ENCODE measurements at regions not wholly inside any gene's neighbourhood (a gene's known extent, or its start where the extent isn't known, plus 50 kb on each side); places are given as distances from the start of the nearest gene placed in this dataset.

DNA sequence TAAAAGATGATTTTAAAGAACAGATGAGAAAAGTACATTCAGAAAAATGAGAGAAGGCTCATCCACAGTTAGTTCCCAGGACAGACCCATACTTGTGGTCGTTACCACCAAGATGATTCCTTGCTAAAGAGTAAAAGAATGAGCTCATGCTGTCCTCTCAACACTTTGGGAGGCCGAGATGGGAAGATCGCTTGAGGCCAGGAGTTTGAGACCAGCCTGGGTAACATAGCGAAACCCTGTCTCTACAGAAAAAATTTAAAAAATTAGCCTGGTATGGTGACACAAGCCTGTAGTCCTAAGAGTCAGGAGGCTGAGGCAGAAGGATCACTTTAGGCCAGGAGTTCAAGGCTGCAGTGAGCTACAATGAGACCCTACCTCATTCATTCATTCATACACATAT, 60.7 kb upstream of the CNEP1R1 start:
- no TSS peak for BruUV-seq (replicated peaks)
- Histone ChIP-seq H3K4me2 (ENCODE audit: insufficient read depth, low read length) (no peak overlapping the region), H3K9me3 (replicated peaks; ENCODE audit: control insufficient read depth, insufficient read depth, low read length) (no peaks in the 10 kb centered on the region), H3K27ac (ENCODE audit: insufficient read depth, low read depth, low read length) (no peak overlapping the region), H2AFZ (ENCODE audit: low read depth, low read length) (no peak overlapping the region), H3K4me1 (ENCODE audit: control insufficient read depth, extremely low read depth, insufficient read depth, low read length) (no peaks in the 10 kb centered on the region), H3K4me3 (replicated peaks in 1 of 3; ENCODE audit: insufficient read depth in 1 of 3, low read depth in 1 of 3, low read length in 3 of 3) (no peak overlapping the region), H3K27me3 (ENCODE audit: control insufficient read depth in 2 of 2, insufficient read depth in 2 of 2, low read length in 2 of 2) (peaks cover 0 to 2% of the 10 kb centered on the region in 2 experiments), H3K36me3 (ENCODE audit: control insufficient read depth in 2 of 2, extremely low read depth in 1 of 2, insufficient read depth in 2 of 2, low read length in 2 of 2) (no peaks in the 10 kb centered on the region), H4K20me1 (replicated peaks; ENCODE audit: control insufficient read depth, extremely low read depth, insufficient read depth, low read length) (no peaks in the 10 kb centered on the region), H3K79me2 (ENCODE audit: control insufficient read depth, insufficient read depth, low read length) (no peaks in the 10 kb centered on the region), H3K9me1 (replicated peaks; ENCODE audit: control insufficient read depth, extremely low read depth, insufficient read depth, low read length) (no peaks in the 10 kb centered on the region), H3K9ac (replicated peaks; ENCODE audit: extremely low read depth, insufficient read depth, low read length) (no peak overlapping the region)
- DNase-seq (ENCODE audit: low read depth, low spot score) (no peak), FAIRE-seq (no peak)
- dilution Hi-C loops (cut with MboI; ENCODE audit: extremely low pct_ligation_motif_present, low sequenced_read_pairs) (no loop called here), intact Hi-C loops (cut with micrococcal nuclease) (no loop called here)
- TF ChIP-seq GATA2 (IDR thresholded peaks at IDR 0.05; ENCODE audit: insufficient read depth, insufficient read length, low read depth, low read length) (no peak), EZH2 (IDR thresholded peaks at IDR 0.05; ENCODE audit: borderline replicate concordance, low read depth, low read length, severe bottlenecking) (no peak)
- CTCF ChIA-PET, result no interaction called here
- POLR2A ChIA-PET, result no interaction called here

DNA sequence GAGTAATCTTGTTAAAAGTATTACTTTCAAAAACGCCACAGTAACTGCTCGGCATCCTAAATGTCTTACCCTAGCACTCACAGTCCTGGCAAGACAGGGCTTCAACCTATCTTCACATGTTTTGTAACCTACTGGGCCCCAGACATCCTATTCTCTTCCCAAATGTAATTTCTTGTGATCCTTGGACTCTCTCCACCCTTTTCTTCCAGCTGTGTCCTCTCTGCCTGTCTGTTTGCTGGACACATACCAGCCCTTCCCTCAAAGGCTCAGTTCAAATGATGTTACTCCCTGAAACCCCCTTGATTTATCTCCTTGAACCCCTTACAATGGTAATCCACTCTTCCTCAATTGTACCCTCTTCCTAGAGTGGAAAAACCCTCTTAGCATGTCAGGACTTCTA, 60.1 kb upstream of the CNEP1R1 start:
- dilution Hi-C loops (cut with MboI; ENCODE audit: extremely low pct_ligation_motif_present, low sequenced_read_pairs), result no loop called here

More for the DNA sequence above, 60.1 kb upstream of the CNEP1R1 start:
- no peaks in the 10 kb centered on the region for H3K9me3 ChIP-seq (replicated peaks; ENCODE audit: control insufficient read depth, insufficient read depth, low read length)
- no peaks in the 10 kb centered on the region for H3K9me1 ChIP-seq (replicated peaks; ENCODE audit: control insufficient read depth, extremely low read depth, insufficient read depth, low read length)
- no peaks in the 10 kb centered on the region for H3K36me3 ChIP-seq (ENCODE audit: control insufficient read depth in 2 of 2, extremely low read depth in 1 of 2, insufficient read depth in 2 of 2, low read length in 2 of 2)
- no peak overlapping the region for H3K9ac ChIP-seq (replicated peaks; ENCODE audit: extremely low read depth, insufficient read depth, low read length)
- FAIRE-seq (no peak), DNase-seq (ENCODE audit: low read depth, low spot score) (no peak)
- H2AFZ ChIP-seq (ENCODE audit: low read depth, low read length), result no peak overlapping the region
- intact Hi-C loops (cut with micrococcal nuclease), result no loop called here
- POLR2A ChIA-PET, result no interaction called here
- no peaks in the 10 kb centered on the region for H4K20me1 ChIP-seq (replicated peaks; ENCODE audit: control insufficient read depth, extremely low read depth, insufficient read depth, low read length)
- TF ChIP-seq MYC (IDR thresholded peaks at IDR 0.05; ENCODE audit: low read depth, low read length) (no peak), EZH2 (IDR thresholded peaks at IDR 0.05; ENCODE audit: borderline replicate concordance, low read depth, low read length, severe bottlenecking) (no peak), JUN (IDR thresholded peaks at IDR 0.05; ENCODE audit: borderline replicate concordance, insufficient read depth, insufficient read length, low read depth) (no peak), POLR2A (IDR thresholded peaks at IDR 0.05; ENCODE audit: low read depth, low read length) (no peak), POLR2AphosphoS5 (IDR thresholded peaks at IDR 0.05; ENCODE audit: insufficient read depth, low read depth, low read length) (no peak), GATA2 (IDR thresholded peaks at IDR 0.05; ENCODE audit: insufficient read depth, insufficient read length, low read depth, low read length) (no peak), FOS (IDR thresholded peaks at IDR 0.05; ENCODE audit: borderline replicate concordance, insufficient read depth, low read length) (no peak)
- TF ChIP-seq, protein P1, sequence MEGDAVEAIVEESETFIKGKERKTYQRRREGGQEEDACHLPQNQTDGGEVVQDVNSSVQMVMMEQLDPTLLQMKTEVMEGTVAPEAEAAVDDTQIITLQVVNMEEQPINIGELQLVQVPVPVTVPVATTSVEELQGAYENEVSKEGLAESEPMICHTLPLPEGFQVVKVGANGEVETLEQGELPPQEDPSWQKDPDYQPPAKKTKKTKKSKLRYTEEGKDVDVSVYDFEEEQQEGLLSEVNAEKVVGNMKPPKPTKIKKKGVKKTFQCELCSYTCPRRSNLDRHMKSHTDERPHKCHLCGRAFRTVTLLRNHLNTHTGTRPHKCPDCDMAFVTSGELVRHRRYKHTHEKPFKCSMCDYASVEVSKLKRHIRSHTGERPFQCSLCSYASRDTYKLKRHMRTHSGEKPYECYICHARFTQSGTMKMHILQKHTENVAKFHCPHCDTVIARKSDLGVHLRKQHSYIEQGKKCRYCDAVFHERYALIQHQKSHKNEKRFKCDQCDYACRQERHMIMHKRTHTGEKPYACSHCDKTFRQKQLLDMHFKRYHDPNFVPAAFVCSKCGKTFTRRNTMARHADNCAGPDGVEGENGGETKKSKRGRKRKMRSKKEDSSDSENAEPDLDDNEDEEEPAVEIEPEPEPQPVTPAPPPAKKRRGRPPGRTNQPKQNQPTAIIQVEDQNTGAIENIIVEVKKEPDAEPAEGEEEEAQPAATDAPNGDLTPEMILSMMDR (IDR thresholded peaks at IDR 0.05; ENCODE audit: extremely low read depth in 1 of 2, insufficient read depth in 1 of 2, low read depth in 1 of 2, low read length in 2 of 2), result no peak
- TF ChIP-seq, protein P2, sequence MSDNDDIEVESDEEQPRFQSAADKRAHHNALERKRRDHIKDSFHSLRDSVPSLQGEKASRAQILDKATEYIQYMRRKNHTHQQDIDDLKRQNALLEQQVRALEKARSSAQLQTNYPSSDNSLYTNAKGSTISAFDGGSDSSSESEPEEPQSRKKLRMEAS (IDR thresholded peaks at IDR 0.05; ENCODE audit: insufficient read depth, insufficient read length), result no peak
- no TSS peak for BruUV-seq (replicated peaks)
- H3K4me2 ChIP-seq (ENCODE audit: insufficient read depth, low read length), result no peak overlapping the region
- no peaks in the 10 kb centered on the region for H3K4me1 ChIP-seq (ENCODE audit: control insufficient read depth, extremely low read depth, insufficient read depth, low read length)
- no peaks in the 10 kb centered on the region for H3K79me2 ChIP-seq (ENCODE audit: control insufficient read depth, insufficient read depth, low read length)
- CTCF ChIA-PET, result interaction anchor here (3.2 kb wide), 1 partner anchor 7 kb away, joined by 11 read pairs; no protein-coding TSS in a partner anchor
- no peak overlapping the region for H3K4me3 ChIP-seq (replicated peaks in 1 of 3; ENCODE audit: insufficient read depth in 1 of 3, low read depth in 1 of 3, low read length in 3 of 3)
- peaks cover 0 to 2% of the 10 kb centered on the region in 2 experiments for H3K27me3 ChIP-seq (ENCODE audit: control insufficient read depth in 2 of 2, insufficient read depth in 2 of 2, low read length in 2 of 2)
- no peak overlapping the region for H3K27ac ChIP-seq (ENCODE audit: insufficient read depth, low read depth, low read length)
